HG03103 (cell line): ENCODE measurements at regions not wholly inside any gene's neighbourhood (a gene's known extent, or its start where the extent isn't known, plus 50 kb on each side); places are given as distances from the start of the nearest gene placed in this dataset.
A peak's percentile ranks its signal among the peaks of the same experiment; 100 is the strongest.

Source experiments
- ATAC-seq: cut with Tn5 transposase; IDR thresholded peaks from one replicate; pipeline ENCODE4 v1.9.1; 2021; ENCODE audit warnings: low read depth; ENCODE audit not compliant: unreplicated experiment

GRCh38 chr7:145928937-145929336 is 187.7 kb upstream of the CNTNAP2 start:
- no peak for ATAC-seq

DNA sequence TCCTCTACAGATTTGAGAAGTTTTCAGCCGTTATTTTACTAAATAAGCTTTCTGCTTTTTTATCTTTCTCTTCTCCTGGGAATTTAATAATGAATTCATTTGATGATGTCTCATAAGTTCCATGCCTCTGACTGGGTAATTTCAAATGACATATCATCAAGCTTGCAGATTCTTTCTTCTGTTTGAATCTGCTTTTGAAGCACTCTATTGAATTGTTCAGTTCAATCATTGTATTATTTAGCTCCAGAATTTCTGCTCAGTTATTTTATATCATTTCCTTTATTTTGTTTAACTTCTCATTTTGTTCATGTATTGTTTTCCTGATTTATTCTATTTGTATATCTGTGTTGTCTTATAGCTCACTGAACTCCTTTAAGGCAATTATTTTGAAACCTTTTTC is 196.9 kb upstream of the CNTNAP2 start:
- no peak for ATAC-seq

- no peak for ATAC-seq
Observed at GRCh38 chr7:145916776-145917175, 199.8 kb upstream of the CNTNAP2 start.

DNA sequence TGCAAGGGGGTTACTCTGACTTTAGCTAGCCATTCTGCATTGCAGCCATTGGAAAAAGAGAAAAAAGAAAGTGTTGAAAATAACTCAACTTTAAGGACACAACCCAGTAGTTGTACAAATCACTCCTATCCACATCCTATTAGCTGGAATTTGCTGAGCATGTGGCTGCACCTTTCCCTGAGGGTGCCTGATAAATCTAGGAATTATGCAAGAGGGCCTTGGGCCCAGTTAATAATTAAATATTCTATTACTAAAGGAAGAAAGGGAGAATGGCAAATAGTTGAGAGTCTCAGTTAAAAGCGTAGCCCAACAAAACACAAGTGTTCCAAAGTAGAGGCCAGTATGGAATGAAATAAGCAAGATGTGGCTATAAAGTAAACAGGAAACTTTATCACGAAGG is 200.9 kb upstream of the CNTNAP2 start:
- ATAC-seq, result no peak

DNA sequence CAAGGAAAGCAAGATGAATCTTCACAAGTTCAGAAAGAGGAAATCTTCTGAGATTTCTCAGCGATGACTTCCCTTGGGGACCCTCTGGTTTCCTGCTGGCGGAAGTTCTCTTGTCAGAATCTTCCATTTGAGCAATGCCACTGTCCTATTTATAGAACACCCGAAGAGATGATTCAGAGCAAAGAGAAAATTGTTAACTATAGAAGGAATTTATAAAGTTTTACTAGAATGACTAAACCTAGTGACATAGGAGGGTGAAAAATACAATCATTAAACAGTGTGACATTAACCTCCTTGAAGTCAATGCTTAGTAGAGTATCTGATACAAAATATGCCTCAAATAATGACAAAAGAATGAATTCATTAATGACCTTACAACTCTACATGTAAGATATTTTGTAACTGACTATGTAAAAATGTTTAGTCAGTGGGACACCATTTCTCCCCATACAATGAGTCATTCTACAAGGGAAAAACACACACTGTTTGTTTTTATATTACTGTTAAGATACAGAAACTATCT is 206.5 kb upstream of the CNTNAP2 start:
- peak; percentile 61 for ATAC-seq

- ATAC-seq, result no peak
Observed at GRCh38 chr7:145903658-145904057, 212.9 kb upstream of the CNTNAP2 start.

- ATAC-seq, result no peak
Observed at GRCh38 chr7:145902123-145902522, 214.5 kb upstream of the CNTNAP2 start.

DNA sequence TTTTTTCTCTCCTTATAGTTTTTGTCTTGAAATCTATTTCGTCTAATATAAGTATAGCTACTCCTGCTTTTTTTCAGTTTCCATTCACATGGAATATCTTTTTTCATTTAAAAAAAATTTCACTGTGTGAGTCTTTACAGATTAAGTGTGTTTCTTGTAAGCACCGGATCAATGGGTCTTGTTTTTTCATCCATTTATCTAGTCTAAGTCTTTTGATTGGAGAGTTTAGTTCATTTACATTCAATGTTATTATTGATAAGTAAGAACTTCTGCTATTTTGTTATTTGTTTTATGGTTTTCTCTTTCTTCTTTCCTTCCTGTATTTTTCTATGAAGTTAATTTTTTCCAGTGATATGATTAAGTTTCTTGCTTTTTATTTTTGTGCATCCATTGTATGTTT is 216.7 kb upstream of the CNTNAP2 start:
- no peak for ATAC-seq

- no peak for ATAC-seq
Observed at GRCh38 chr7:145893925-145894535, 222.6 kb upstream of the CNTNAP2 start.

DNA sequence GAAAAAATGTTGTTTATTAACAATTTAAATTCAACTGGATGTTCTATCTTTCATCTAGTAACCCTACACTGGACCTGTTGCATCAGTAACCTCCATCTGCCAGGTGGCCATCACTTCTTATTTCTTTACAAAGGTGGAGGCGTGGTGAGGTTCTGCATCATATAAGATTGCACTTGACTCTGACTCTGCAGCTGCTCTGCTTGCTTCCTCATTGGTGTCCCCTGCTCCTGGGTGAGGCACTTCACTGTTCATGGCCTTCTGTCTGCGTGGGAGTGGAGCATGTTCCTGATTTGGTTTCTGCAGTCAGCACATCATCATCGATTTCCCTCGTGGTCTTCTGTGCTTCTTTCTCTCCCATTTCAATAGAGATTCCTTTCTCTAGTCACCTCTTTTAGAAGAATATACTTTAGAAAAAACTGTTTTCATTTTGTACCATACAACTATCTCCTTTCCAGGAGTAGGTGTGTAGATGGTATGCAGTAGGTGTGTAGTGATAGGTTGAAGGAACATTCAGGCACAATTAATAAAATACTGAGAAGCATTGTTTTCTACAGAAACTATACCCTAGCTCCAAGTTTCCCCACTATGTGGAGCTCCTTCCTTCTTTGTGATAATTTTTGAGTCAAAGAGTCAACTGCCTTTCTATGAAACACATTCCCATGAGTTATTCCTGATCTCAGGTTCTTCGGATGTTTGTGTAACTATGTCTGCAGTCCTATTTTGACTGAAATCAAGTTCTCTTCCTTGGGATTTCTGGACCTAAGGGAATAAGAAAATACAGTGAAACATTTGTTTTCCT is 231.7 kb upstream of the CNTNAP2 start:
- ATAC-seq, result no peak

- ATAC-seq, result no peak
Observed at GRCh38 chr7:145876376-145876775, 240.2 kb upstream of the CNTNAP2 start.

DNA sequence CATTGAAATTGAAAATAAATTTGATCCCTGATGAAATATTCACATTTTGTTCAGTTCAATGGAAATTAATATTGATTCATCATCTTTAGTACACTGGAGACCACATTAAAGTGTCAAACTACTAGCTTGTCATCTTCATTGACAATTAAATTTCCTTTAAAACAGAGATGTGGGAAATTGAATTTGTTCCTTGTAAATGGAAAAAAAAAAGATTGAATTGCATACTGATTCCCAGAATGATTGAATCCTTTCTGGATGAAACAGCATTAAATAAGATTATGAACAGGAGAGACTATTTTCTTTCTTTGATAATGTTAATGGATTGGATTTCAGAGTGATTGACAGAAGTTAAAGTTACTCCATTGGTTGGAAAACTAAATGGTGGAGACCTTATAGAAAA is 241.3 kb upstream of the CNTNAP2 start:
- ATAC-seq, result no peak

GRCh38 chr7:145868935-145869334 is 247.7 kb upstream of the CNTNAP2 start:
- no peak for ATAC-seq

DNA sequence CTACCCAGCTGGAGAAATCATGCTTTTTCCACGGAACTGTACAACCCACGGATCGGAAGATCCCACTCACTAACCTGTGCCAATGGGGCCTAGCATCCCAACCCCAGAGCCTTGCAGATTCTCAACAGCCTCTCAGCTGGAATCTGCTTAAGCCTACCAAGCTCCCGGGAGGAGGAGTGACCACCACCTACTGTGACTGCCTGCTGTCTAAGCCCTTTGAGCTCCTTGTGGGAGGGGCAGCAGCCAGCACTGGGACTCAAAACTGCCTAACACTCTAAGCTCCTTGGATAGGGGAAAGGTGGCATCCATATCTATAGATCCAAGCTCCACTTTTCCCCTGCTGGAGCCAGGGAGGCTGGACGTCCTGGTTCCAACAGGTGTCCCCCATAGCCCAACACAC is 254.4 kb upstream of the CNTNAP2 start:
- ATAC-seq, result no peak

DNA sequence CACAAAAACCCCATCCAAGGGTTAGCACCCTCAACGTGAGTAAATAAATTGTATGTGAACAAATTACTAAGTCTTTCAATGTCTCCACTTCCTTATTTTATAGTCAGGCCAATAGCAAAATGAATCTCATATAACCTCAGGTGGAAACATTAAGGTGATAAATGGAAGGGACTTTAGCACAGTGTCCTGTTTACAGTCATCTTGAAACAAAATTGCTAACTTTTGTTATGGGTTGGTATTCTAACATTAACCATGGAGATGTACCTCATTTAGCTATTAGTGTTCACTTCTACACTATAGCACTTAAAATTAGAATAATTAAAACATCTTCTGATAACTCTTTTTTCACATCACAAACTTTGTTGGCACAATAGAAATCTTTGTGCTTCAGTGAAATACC is 255.8 kb upstream of the CNTNAP2 start:
- ATAC-seq, result no peak

DNA sequence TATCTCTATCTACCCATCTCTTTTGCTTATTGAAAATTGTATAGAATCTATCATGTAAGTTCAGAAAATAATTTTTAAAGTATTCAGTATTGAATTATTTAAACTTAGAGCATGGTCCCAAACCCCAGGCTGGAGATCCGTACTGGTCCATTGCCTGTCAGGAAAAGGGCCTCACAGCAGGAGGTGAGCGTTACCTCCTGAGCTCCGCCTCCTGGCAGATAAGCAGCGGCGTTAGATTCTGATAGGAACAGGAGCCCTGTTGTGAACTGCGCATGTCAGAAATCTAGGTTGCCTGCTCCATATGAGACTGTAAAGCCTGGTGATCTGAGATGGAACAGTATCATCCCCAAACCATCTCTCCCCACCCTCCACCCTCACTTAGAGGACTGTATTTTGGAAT is 266.0 kb upstream of the CNTNAP2 start:
- ATAC-seq, result no peak

DNA sequence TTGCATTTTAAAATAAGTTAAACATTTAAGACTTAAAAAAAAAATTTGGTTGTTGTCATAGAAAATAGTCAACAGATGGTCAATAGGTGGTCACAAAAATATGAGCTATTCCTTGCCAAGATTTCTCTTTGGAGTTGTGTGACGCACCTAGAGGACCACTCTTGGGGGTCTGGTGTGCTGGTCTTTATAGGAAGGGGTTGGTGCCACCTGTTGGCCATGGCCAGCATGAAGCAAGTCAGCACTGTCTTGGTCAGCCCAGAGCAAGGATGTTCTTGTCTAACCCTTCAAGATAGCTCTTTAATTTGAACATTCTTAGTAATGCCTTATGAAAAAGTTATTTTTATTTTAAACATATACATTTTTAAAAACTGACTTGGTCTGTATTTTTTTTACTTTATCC is 267.9 kb upstream of the CNTNAP2 start:
- no peak for ATAC-seq

DNA sequence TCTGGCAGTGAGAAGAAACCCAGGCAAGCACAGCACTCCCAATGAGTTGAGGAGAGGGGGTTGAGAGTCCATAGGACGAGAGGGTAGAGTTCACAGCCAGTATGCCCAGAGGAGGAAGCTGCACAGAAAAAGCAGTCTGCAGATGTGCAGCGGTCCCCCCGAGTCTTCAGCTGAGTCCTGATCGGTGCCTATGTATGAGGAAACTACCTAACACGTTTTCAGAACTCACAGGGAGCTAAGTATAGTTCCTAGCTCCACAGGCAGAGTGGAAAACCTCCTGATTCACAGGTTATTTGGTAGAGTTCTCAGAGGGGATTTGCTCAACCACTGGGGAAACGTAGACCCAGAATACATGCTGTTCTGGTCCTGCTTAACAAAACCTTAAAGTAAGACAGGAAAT is 271.3 kb upstream of the CNTNAP2 start:
- no peak for ATAC-seq

GRCh38 chr7:145839814-145840213 is 276.8 kb upstream of the CNTNAP2 start:
- ATAC-seq, result no peak

GRCh38 chr7:145831616-145832206 is 284.9 kb upstream of the CNTNAP2 start:
- ATAC-seq, result no peak

DNA sequence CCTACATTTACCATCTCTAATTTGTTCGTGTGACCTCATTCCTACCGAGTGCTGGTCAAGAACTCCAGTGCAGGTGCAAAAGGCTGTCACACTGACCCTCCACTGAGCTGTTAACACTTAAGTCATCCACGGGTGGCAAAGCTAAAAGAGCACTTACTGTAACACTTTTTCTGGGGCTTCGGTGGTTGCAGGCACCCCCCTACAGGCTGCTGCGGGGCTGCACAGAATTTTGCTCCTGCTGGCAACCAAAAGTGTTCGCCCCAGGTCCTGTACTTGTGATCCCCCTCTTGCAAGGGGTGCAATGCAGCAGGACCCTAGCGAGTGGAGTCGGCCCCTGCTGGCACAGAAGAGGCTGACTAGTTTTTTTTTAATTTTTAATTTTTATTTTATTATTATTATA is 298.9 kb upstream of the CNTNAP2 start:
- ATAC-seq, result no peak

DNA sequence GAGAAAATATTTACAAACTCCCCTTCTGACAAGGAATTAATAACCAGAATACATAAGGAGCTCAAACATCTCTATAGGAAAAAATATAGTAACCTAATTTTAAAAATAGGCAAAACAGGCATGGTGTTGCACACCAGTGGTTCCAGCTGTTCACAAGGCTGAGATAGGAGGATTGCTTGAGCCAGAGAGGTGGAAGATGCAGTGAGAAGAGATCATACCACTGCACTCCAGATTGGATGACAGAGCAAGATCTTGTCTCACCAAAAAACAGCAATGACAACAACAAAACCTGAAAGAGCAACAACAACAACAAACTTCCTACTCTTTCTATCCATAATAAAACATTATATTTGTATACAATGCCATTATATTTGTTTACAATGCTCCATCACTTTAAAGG is 304.4 kb upstream of the CNTNAP2 start:
- ATAC-seq, result no peak
